Trophoblast cell (in vitro differentiated cells and primary cell): ENCODE measurements at regions not wholly inside any gene's neighbourhood (a gene's known extent, or its start where the extent isn't known, plus 50 kb on each side); places are given as distances from the start of the nearest gene placed in this dataset.

Source experiments
- DNase-seq, 2 donors: peaks; one replicate each; pipeline ENCODE4 v3.0.0-alpha.2; 2016
- H2AFZ ChIP-seq: 2 replicates; pipeline ENCODE4 v1.6.1; 2013; ENCODE audit warnings: low read length, moderate library complexity, mild to moderate bottlenecking; ENCODE audit not compliant: insufficient read depth, poor library complexity
- H2AK5ac ChIP-seq: 2 replicates; pipeline ENCODE4 v1.6.1; 2013; ENCODE audit warnings: mild to moderate bottlenecking, low read length
- H2BK120ac ChIP-seq: 2 replicates; pipeline ENCODE4 v1.6.1; 2013; ENCODE audit warnings: low read length, mild to moderate bottlenecking, moderate library complexity; ENCODE audit not compliant: insufficient read depth, poor library complexity
- H2BK12ac ChIP-seq: 2 replicates; pipeline ENCODE4 v1.6.1; 2013; ENCODE audit warnings: mild to moderate bottlenecking, low read length, moderate library complexity
- H2BK5ac ChIP-seq: 2 replicates; pipeline ENCODE4 v1.6.1; 2013; ENCODE audit warnings: low read length, low read depth, moderate library complexity, mild to moderate bottlenecking; ENCODE audit not compliant: poor library complexity
- H3K14ac ChIP-seq: 2 replicates; pipeline ENCODE4 v1.6.1; 2013; ENCODE audit warnings: mild to moderate bottlenecking, low read length
- H3K18ac ChIP-seq: 2 replicates; pipeline ENCODE4 v1.6.1; 2013; ENCODE audit warnings: mild to moderate bottlenecking, low read length
- H3K23ac ChIP-seq: 2 replicates; pipeline ENCODE4 v1.6.1; 2013; ENCODE audit warnings: low read length
- H3K27ac ChIP-seq: 2 replicates; pipeline ENCODE4 v1.5.1; 2013; ENCODE audit warnings: low read depth, mild to moderate bottlenecking, inconsistent platforms, low read length, moderate library complexity
- H3K27me3 ChIP-seq: 2 replicates; pipeline ENCODE4 v1.6.1; 2013; ENCODE audit warnings: inconsistent platforms, mild to moderate bottlenecking, low read length, moderate library complexity; ENCODE audit not compliant: insufficient read depth
- H3K36me3 ChIP-seq, 2 experiments: 1 replicate in 1 of 2; 2 replicates in 1 of 2; pipeline ENCODE4 v1.6.1; 2013; ENCODE audit warnings: low read length in 2 of 2, mild to moderate bottlenecking in 2 of 2, moderate library complexity in 1 of 2; ENCODE audit not compliant: insufficient read depth in 2 of 2, control insufficient read depth in 1 of 2
- H3K4ac ChIP-seq: 2 replicates; pipeline ENCODE4 v1.6.1; 2013; ENCODE audit warnings: low read depth, mild to moderate bottlenecking, low read length, moderate library complexity
- H3K4me1 ChIP-seq, 2 experiments: 1 replicate in 1 of 2; 2 replicates in 1 of 2; pipeline ENCODE4 v1.6.1; 2013; ENCODE audit warnings: low read length in 2 of 2, mild to moderate bottlenecking in 2 of 2, moderate library complexity in 1 of 2; ENCODE audit not compliant: insufficient read depth in 2 of 2, control insufficient read depth in 1 of 2
- H3K4me2 ChIP-seq: 2 replicates; pipeline ENCODE4 v1.6.1; 2013; ENCODE audit warnings: inconsistent platforms, mild to moderate bottlenecking, low read length, moderate library complexity
- H3K4me3 ChIP-seq: 2 replicates; pipeline ENCODE4 v1.5.1; 2013; ENCODE audit warnings: mild to moderate bottlenecking, low read depth, low read length, inconsistent platforms
- H3K79me1 ChIP-seq: one replicate; pipeline ENCODE4 v1.6.1; 2013; ENCODE audit warnings: low read length
- H3K79me2 ChIP-seq: 2 replicates; pipeline ENCODE4 v1.6.1; 2013; ENCODE audit warnings: low read length, mild to moderate bottlenecking; ENCODE audit not compliant: control insufficient read depth, insufficient read depth, poor library complexity
- H3K9ac ChIP-seq: 2 replicates; pipeline ENCODE4 v1.6.1; 2013; ENCODE audit warnings: mild to moderate bottlenecking, low read length
- H3K9me3 ChIP-seq: 2 replicates; pipeline ENCODE4 v1.6.1; 2013; ENCODE audit warnings: low read depth, mild to moderate bottlenecking, control low read depth, inconsistent platforms, low read length; ENCODE audit not compliant: insufficient read depth
- H4K12ac ChIP-seq: 2 replicates; pipeline ENCODE4 v1.6.1; 2013; ENCODE audit warnings: low read depth, mild to moderate bottlenecking, low read length, moderate library complexity
- H4K8ac ChIP-seq: 2 replicates; pipeline ENCODE4 v1.6.1; 2013; ENCODE audit warnings: low read depth, mild to moderate bottlenecking, low read length, moderate library complexity
- H4K91ac ChIP-seq: one replicate; pipeline ENCODE4 v1.6.1; 2013; ENCODE audit warnings: low read depth, mild to moderate bottlenecking, low read length, moderate library complexity
- WGBS: extraction: QIAGEN DNeasy Blood & Tissue Kit; methylation state at CpG from one replicate; pipeline ENCODE4 v1.1.7; 2013; ENCODE audit warnings: missing lambda C conversion rate; ENCODE audit not compliant: insufficient read length, insufficient coverage; ENCODE audit errors: extremely low coverage; 5-methylcytosine and 5-hydroxymethylcytosine counted together

DNA sequence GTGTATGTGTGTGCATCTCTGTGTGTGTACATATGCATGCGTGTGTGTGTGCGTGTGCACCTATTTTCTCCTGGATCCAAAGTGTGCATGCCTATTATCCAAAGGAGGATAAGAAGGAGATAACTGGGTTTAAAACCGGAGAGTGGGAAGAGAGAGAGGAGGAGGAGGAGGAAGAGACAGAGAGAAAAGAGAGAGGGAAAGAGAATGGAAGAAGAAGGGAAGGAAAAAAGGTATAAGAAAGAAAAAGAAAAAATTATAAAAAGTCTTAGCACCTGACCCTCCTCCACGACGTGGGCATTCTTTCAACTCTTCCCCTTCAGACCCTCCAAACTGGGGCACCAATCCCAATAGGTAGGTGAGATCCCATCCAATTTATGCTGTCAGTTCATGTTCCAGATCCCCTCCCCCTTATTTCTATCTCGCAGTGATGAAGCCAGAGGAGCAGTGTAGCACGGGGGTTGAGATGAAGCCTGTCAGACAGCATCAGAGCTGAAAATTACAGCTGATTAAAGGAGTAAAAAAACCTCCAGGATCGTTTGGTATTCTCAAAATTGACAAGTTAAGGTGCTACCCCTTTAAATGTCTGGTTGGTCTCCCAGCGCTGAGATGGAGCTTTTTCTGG lies 386.7 kb upstream of the ATP5MC3 start:
- no peak for DNase-seq
- Histone ChIP-seq H3K14ac (no peak overlapping the region), H4K12ac (no peak overlapping the region), H3K4me2 (no peak overlapping the region), H3K23ac (no peak overlapping the region), H3K79me2 (no peaks in the 10 kb centered on the region), H3K27ac (no peak overlapping the region), H3K18ac (no peak overlapping the region), H3K27me3 (no peaks in the 10 kb centered on the region), H2AK5ac (no peak overlapping the region), H4K91ac (no peak overlapping the region), H3K4ac (no peak overlapping the region), H3K79me1 (no peaks in the 10 kb centered on the region), H3K4me3 (no peak overlapping the region), H3K36me3 (no peaks in the 10 kb centered on the region), H3K4me1 (no peaks in the 10 kb centered on the region), H3K9ac (no peak overlapping the region), H2BK120ac (no peak overlapping the region), H2AFZ (no peak overlapping the region), H2BK12ac (no peak overlapping the region), H4K8ac (no peak overlapping the region), H3K9me3 (no peaks in the 10 kb centered on the region), H2BK5ac (no peak overlapping the region)
- WGBS: no CpG with 5 or more reads among the region's 9 CpGs

GRCh38 chr2:175567435-175568061 lies 386.0 kb upstream of the ATP5MC3 start:
- H4K12ac ChIP-seq: no peak overlapping the region
- no peaks in the 10 kb centered on the region for H3K4me1 ChIP-seq
- no peaks in the 10 kb centered on the region for H3K27me3 ChIP-seq
- H3K4me3 ChIP-seq: no peak overlapping the region
- no peaks in the 10 kb centered on the region for H3K36me3 ChIP-seq
- no peak overlapping the region for H3K23ac ChIP-seq
- H3K79me1 ChIP-seq: no peaks in the 10 kb centered on the region
- no peak overlapping the region for H3K18ac ChIP-seq
- no peaks in the 10 kb centered on the region for H3K9me3 ChIP-seq
- H4K8ac ChIP-seq: no peak overlapping the region
- no peaks in the 10 kb centered on the region for H3K79me2 ChIP-seq
- DNase-seq: no peak
- no peak overlapping the region for H2BK5ac ChIP-seq
- no peak overlapping the region for H3K14ac ChIP-seq
- H2AK5ac ChIP-seq: no peak overlapping the region
- no peak overlapping the region for H4K91ac ChIP-seq
- no CpG with 5 or more reads among the region's 4 CpGs for WGBS
- no peak overlapping the region for H3K9ac ChIP-seq
- no peak overlapping the region for H3K4ac ChIP-seq
- no peak overlapping the region for H2AFZ ChIP-seq
- no peak overlapping the region for H2BK120ac ChIP-seq
- no peak overlapping the region for H3K4me2 ChIP-seq
- H3K27ac ChIP-seq: no peak overlapping the region
- no peak overlapping the region for H2BK12ac ChIP-seq

- Histone ChIP-seq H3K36me3 (no peaks in the 10 kb centered on the region), H3K27ac (no peak overlapping the region), H4K8ac (no peak overlapping the region), H2BK120ac (no peak overlapping the region), H3K4ac (no peak overlapping the region), H3K79me1 (no peaks in the 10 kb centered on the region), H3K9me3 (no peaks in the 10 kb centered on the region), H3K4me2 (no peak overlapping the region), H3K9ac (no peak overlapping the region), H4K91ac (no peak overlapping the region), H4K12ac (no peak overlapping the region), H3K79me2 (no peaks in the 10 kb centered on the region), H2BK12ac (no peak overlapping the region), H2AFZ (no peak overlapping the region), H3K4me3 (no peak overlapping the region), H3K27me3 (no peaks in the 10 kb centered on the region), H3K23ac (no peak overlapping the region), H3K14ac (no peak overlapping the region), H3K4me1 (no peaks in the 10 kb centered on the region), H2BK5ac (no peak overlapping the region), H3K18ac (no peak overlapping the region), H2AK5ac (no peak overlapping the region)
- DNase-seq: no peak
- WGBS: no CpG with 5 or more reads among the region's 5 CpGs
These were observed 379.1 kb upstream of the ATP5MC3 start for GRCh38 chr2:175560521-175561169.

DNA sequence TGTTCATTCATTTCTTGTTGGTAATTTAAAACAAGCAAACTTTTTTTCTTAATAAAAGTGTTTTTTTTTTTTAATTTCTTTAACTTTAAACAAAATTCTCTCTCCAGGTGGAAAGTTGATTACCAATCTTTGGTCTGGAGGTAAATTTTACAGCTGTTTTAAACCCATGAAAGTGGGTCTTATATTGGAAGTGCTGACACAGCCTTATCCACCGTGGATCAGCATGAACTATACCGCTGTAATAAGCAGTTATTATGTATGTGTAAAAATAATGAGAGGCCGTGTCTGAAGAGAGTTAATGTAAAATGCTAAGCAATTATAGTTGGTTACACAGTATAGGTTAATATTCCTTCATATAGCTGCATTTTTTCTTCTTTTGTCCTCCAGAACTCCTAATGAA lies 378.1 kb upstream of the ATP5MC3 start:
- WGBS: no CpG with 5 or more reads among the region's 3 CpGs
- Histone ChIP-seq H2BK120ac (no peak overlapping the region), H3K4me1 (no peaks in the 10 kb centered on the region), H4K12ac (no peak overlapping the region), H4K8ac (no peak overlapping the region), H3K27ac (no peak overlapping the region), H3K27me3 (no peaks in the 10 kb centered on the region), H3K14ac (no peak overlapping the region), H3K23ac (no peak overlapping the region), H2AK5ac (no peak overlapping the region), H3K36me3 (no peaks in the 10 kb centered on the region), H2AFZ (no peak overlapping the region), H3K18ac (no peak overlapping the region), H4K91ac (no peak overlapping the region), H3K79me2 (no peaks in the 10 kb centered on the region), H3K79me1 (no peaks in the 10 kb centered on the region), H3K9me3 (no peaks in the 10 kb centered on the region), H3K9ac (no peak overlapping the region), H3K4me3 (no peak overlapping the region), H2BK5ac (no peak overlapping the region), H2BK12ac (no peak overlapping the region), H3K4ac (no peak overlapping the region), H3K4me2 (no peak overlapping the region)
- no peak for DNase-seq
